Psoas muscle (tissue), 7 donors: ENCODE measurements at regions not wholly inside any gene's neighbourhood (a gene's known extent, or its start where the extent isn't known, plus 50 kb on each side); places are given as distances from the start of the nearest gene placed in this dataset.

ENCODE experiments used
- ATAC-seq, 4 donors: fragments of 200-7000 bp; cut with Tn5 transposase; one replicate each; pipeline ENCODE4 v1.9.1; 2020; ENCODE audit warnings: moderate library complexity in 3 of 4, mild to moderate bottlenecking in 2 of 4
- DNase-seq, 2 donors: peaks; one replicate each; pipeline ENCODE4 v3.0.0-alpha.2; 2020
- H3K27ac ChIP-seq: fragments of 200-600 bp; one replicate; pipeline ENCODE4 v1.8.0; 2022
- H3K27me3 ChIP-seq, 3 donors: fragments of 200-600 bp in 1 of 3; one replicate each; pipeline versions ENCODE4 v1.6.1 to v1.8.0; 2013 to 2022; ENCODE audit warnings: low read length in 2 of 3, mild to moderate bottlenecking in 2 of 3, moderate library complexity in 1 of 3; ENCODE audit not compliant: insufficient read depth in 3 of 3
- H3K36me3 ChIP-seq, 2 donors: fragments of 200-600 bp in 1 of 2; one replicate each; pipeline versions ENCODE4 v1.6.1 to v1.8.0; 2013 to 2022; ENCODE audit warnings: low read depth in 1 of 2, mild to moderate bottlenecking in 1 of 2, moderate library complexity in 1 of 2; ENCODE audit not compliant: insufficient read depth in 1 of 2
- H3K4me1 ChIP-seq: fragments of 200-600 bp; one replicate; pipeline ENCODE4 v1.8.0; 2022
- H3K4me3 ChIP-seq: fragments of 200-600 bp; one replicate; pipeline ENCODE4 v1.8.0; 2022; ENCODE audit warnings: mild to moderate bottlenecking
- H3K9me3 ChIP-seq: fragments of 200-600 bp; one replicate; pipeline ENCODE4 v1.8.0; 2022
- CTCF ChIP-seq: fragments of 200-600 bp; IDR thresholded peaks from one replicate; pipeline ENCODE4 v1.8.0; 2022; ENCODE audit warnings: antibody characterized with exemption
- WGBS, 3 donors: extraction: QIAGEN DNeasy Blood & Tissue Kit; methylation state at CpG; one replicate each; pipeline versions ENCODE4 v1.1.6 to v1.1.7; 2013; 5-methylcytosine and 5-hydroxymethylcytosine counted together
- intact Hi-C, 2 donors: fragments of 100-400 bp; cut with DNase I; formaldehyde crosslinking; loops; one replicate each; pipeline versions ENCODE4 v1.11.0 to v1.14.2; 2022
- donor health status: healthy with polysubstance abuse.
- donor health status: DM: no; HTN: no; CAD: no; lungs with moderate emphysema.
- donor health status: Bipolar disorder and iron deficiency.
- donor health status: healthy.
- donor health status: DM: yes; HTN: yes; CAD: no.
- donor health status: DM: no; HTN: no; CAD: no.
- donor health status: DM: yes; HTN: yes; CAD: no.

GRCh38 chr4:114364857-114365256 lies 233.8 kb upstream of the UGT8 start:
- H3K9me3 ChIP-seq = no peaks in the 10 kb centered on the region
- ATAC-seq = no peak
- H3K27ac ChIP-seq = no peak overlapping the region
- H3K27me3 ChIP-seq = no peaks in the 10 kb centered on the region
- no peaks in the 10 kb centered on the region for H3K36me3 ChIP-seq
- WGBS, 3 donors = 15 to 19% (median 17%) methylated on average over 1 of the region's 1 CpG
- no peak for TF ChIP-seq CTCF
- no peak for DNase-seq
- no peaks in the 10 kb centered on the region for H3K4me1 ChIP-seq
- intact Hi-C loops = no loop called here
- no peak overlapping the region for H3K4me3 ChIP-seq

- no peaks in the 10 kb centered on the region for H3K9me3 ChIP-seq
- DNase-seq = no peak
- ATAC-seq = no peak
- H3K4me1 ChIP-seq = no peaks in the 10 kb centered on the region
- WGBS, 3 donors = 91 to 95% (median 92%) methylated on average over 1 of the region's 1 CpG
- no peak overlapping the region for H3K27ac ChIP-seq
- no peaks in the 10 kb centered on the region for H3K36me3 ChIP-seq
- no peak overlapping the region for H3K4me3 ChIP-seq
- intact Hi-C loops = no loop called here
- no peak for TF ChIP-seq CTCF
- no peaks in the 10 kb centered on the region for H3K27me3 ChIP-seq
Observed at GRCh38 chr4:114365591-114365990, 233.0 kb upstream of the UGT8 start.

GRCh38 chr4:114366368-114366767 lies 232.2 kb upstream of the UGT8 start:
- Histone ChIP-seq H3K36me3 (no peaks in the 10 kb centered on the region), H3K27me3 (no peaks in the 10 kb centered on the region), H3K9me3 (no peaks in the 10 kb centered on the region), H3K4me3 (no peak overlapping the region), H3K4me1 (no peaks in the 10 kb centered on the region), H3K27ac (no peak overlapping the region)
- 45 to 66% (median 54%) methylated on average over 2 of the region's 2 CpGs for WGBS, 3 donors
- no peak for TF ChIP-seq CTCF
- DNase-seq (no peak), ATAC-seq (no peak)
- intact Hi-C loops = no loop called here

GRCh38 chr4:114368751-114369150 lies 229.9 kb upstream of the UGT8 start:
- no peak overlapping the region for H3K4me3 ChIP-seq
- no peak for DNase-seq
- WGBS, 3 donors = 63 to 77% (median 70%) methylated on average over 1 of the region's 1 CpG
- no peaks in the 10 kb centered on the region for H3K4me1 ChIP-seq
- H3K27ac ChIP-seq = no peak overlapping the region
- no peaks in the 10 kb centered on the region for H3K36me3 ChIP-seq
- no peak for TF ChIP-seq CTCF
- intact Hi-C loops = no loop called here
- no peak for ATAC-seq
- no peaks in the 10 kb centered on the region for H3K27me3 ChIP-seq
- no peaks in the 10 kb centered on the region for H3K9me3 ChIP-seq

- Histone ChIP-seq H3K4me3 (no peak overlapping the region), H3K9me3 (no peaks in the 10 kb centered on the region), H3K27me3 (no peaks in the 10 kb centered on the region), H3K36me3 (no peaks in the 10 kb centered on the region), H3K27ac (no peak overlapping the region), H3K4me1 (no peaks in the 10 kb centered on the region)
- no peak for ATAC-seq
- intact Hi-C loops = no loop called here
- TF ChIP-seq CTCF = no peak
- DNase-seq = no peak
- 64 to 77% (median 65%) methylated on average over 1 of the region's 1 CpG for WGBS, 3 donors
Observed at GRCh38 chr4:114373508-114373907, 225.1 kb upstream of the UGT8 start.
